HEK293T (cell line): ENCODE measurements at regions not wholly inside any gene's neighbourhood (a gene's known extent, or its start where the extent isn't known, plus 50 kb on each side); places are given as distances from the start of the nearest gene placed in this dataset.

Experiments
- FOXK2 ChIP-seq: fragments of 450-650 bp; IDR thresholded peaks from 2 replicates; pipeline ENCODE4 v1.6.1; 2016; ENCODE audit warnings: mild to moderate bottlenecking
- LEF1 ChIP-seq: fragments of 450-650 bp; IDR thresholded peaks from 2 replicates; pipeline ENCODE4 v1.6.1; 2017; ENCODE audit warnings: mild to moderate bottlenecking, borderline replicate concordance
- SP1 ChIP-seq: fragments of 450-650 bp; IDR thresholded peaks from 2 replicates; pipeline ENCODE4 v1.6.1; 2017
- TARDBP ChIP-seq: fragments of 450-650 bp; IDR thresholded peaks from 2 replicates; pipeline ENCODE4 v1.6.1; 2016
- ZNF384 ChIP-seq: fragments of 450-650 bp; IDR thresholded peaks from 2 replicates; pipeline ENCODE4 v1.6.1; 2016
- TF ChIP-seq, protein P1 (sequence below): fragments of 450-650 bp; IDR thresholded peaks from 2 replicates; pipeline ENCODE4 v1.6.1; 2016

DNA sequence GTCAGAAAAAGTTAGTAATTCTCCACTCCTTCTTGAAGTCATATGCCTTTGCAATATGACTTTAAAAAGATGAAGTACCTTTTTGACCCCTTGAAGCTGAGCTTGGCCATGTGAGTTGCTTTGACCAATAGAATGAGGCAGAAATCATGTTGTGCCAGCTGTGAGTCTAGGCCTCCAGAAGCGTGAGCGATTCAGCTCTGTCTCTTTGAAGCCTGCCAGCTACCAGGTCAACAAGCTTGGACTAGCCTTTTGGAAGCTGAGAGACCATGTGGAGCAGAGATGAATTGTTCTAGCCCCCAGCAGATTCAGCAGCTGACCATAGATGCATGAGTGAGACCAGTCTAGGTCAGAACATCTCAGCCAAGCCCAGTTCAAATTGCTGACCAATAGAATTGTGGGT is 69.8 kb upstream of the EOMES start:
- TF ChIP-seq TARDBP (no peak), SP1 (no peak), ZNF384 (no peak), FOXK2 (no peak), LEF1 (no peak)
- TF ChIP-seq, protein P1, sequence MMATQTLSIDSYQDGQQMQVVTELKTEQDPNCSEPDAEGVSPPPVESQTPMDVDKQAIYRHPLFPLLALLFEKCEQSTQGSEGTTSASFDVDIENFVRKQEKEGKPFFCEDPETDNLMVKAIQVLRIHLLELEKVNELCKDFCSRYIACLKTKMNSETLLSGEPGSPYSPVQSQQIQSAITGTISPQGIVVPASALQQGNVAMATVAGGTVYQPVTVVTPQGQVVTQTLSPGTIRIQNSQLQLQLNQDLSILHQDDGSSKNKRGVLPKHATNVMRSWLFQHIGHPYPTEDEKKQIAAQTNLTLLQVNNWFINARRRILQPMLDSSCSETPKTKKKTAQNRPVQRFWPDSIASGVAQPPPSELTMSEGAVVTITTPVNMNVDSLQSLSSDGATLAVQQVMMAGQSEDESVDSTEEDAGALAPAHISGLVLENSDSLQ = no peak
